VCaP (cell line): ENCODE measurements at regions not wholly inside any gene's neighbourhood (a gene's known extent, or its start where the extent isn't known, plus 50 kb on each side); places are given as distances from the start of the nearest gene placed in this dataset.

ENCODE experiments used
- H3K27ac ChIP-seq: fragments of 450-650 bp; 2 replicates; pipeline ENCODE4 v1.5.1; 2017
- TF ChIP-seq, protein P1 (sequence below): fragments of 450-650 bp; conservative IDR thresholded peaks from 2 replicates; pipeline ENCODE4 v1.5.1; 2017; ENCODE audit warnings: mild to moderate bottlenecking, moderate library complexity

DNA sequence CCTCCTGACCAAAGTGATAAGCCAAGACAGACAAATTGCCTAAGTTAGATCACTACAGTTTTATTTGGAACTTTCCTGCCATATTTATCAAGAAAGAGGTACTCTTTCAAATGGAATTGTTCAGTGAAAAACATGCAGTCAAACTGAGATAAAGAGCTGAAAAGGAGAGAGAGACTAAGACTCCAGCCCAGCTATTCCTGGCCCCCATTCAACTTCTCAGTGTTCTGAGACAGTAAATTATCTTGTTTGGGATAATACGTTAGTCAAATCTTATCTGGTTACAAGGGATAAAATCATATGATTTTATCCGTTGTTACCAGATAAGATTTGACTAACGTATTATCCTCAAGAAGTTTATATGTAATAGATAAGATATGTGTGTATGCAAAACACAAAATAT is 67.6 kb upstream of the CMC1 start:
- no peak overlapping the region for H3K27ac ChIP-seq
- TF ChIP-seq, protein P1, sequence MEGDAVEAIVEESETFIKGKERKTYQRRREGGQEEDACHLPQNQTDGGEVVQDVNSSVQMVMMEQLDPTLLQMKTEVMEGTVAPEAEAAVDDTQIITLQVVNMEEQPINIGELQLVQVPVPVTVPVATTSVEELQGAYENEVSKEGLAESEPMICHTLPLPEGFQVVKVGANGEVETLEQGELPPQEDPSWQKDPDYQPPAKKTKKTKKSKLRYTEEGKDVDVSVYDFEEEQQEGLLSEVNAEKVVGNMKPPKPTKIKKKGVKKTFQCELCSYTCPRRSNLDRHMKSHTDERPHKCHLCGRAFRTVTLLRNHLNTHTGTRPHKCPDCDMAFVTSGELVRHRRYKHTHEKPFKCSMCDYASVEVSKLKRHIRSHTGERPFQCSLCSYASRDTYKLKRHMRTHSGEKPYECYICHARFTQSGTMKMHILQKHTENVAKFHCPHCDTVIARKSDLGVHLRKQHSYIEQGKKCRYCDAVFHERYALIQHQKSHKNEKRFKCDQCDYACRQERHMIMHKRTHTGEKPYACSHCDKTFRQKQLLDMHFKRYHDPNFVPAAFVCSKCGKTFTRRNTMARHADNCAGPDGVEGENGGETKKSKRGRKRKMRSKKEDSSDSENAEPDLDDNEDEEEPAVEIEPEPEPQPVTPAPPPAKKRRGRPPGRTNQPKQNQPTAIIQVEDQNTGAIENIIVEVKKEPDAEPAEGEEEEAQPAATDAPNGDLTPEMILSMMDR = no peak

DNA sequence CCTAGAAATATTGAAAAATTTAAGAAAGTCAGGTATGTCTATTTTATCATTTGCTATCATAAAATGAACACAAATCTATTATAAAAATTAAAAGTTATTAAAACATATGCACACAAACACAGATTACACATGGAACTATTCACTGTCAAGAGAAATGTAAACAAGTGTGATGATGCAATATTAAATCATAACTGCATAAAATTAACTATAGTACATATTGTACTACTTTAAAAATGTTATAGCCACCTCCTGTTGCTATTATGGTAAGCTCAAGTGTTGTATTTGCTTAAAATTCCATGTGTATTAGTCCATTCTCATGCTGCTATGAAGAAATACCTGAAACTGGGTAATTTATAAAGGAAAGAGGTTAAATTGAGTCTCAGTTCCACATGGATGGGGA is 54.7 kb upstream of the CMC1 start:
- TF ChIP-seq, protein P1 = no peak
- no peak overlapping the region for H3K27ac ChIP-seq

DNA sequence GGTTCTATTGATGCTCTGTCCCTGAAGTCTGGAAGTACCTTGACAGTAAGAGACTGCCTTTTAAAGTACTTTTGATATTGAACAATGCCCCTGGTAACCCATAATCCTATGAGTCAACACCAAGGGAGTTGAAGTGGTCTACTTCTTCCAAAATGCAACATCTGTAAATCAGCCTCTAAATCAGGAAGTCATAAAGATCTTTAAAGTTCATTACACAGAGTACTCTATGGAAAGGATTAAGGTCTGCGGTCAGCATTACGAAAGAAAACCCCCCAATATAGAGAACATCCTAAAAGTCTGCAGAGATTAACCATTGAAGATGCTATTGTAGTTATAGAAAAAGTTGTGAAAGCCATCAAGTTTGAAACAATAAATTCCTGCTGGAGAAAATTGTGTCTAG is 52.7 kb upstream of the CMC1 start:
- H3K27ac ChIP-seq = no peak overlapping the region
- TF ChIP-seq, protein P1 = no peak

DNA sequence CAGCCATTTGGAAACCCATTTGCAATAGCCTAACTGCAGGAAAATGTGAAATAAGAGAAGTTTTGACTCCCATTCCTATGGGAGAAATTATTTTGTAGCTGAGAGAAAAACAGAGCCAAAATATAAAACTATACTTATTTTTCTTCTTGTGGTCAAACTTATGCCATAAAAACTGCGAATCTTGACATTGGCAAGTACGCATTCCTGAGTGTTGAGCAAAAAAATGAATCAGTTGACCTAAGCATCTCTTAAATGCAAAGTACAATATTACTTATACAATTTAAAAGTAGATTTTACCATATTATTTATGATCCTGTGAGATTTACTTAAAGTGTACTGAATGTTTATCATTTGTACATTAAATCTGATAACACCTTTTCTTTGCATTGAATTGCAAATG is 50.1 kb upstream of the CMC1 start:
- TF ChIP-seq, protein P1 = no peak
- H3K27ac ChIP-seq = no peak overlapping the region
